NCI-H2029 treated with DMSO at 0.1 percent for 48 hours (cell line): ENCODE measurements at regions not wholly inside any gene's neighbourhood (a gene's known extent, or its start where the extent isn't known, plus 50 kb on each side); places are given as distances from the start of the nearest gene placed in this dataset.

Source experiments
- DNase-seq: peaks from one replicate; lab custom pipeline; 2025; lab: John Stamatoyannopoulos, UW

DNA sequence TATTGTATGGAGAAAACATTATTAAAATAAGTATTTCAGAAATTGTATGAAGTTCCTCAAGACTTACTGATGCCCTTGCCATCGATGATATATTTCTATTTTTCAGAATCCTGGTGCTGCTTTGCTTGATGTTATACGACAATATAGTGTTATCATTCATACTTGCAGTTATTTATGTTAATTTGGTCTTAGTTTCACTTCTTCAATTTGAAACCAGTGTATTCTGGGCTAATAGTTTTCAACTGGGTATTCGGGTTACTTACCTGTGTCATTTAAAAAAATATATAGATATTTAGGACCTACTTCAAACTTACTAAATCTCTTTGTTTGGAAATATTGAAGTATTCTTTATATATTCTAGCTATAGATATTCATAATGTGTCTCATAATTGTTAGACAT is 1414.7 kb downstream of the C4orf33 start:
- DNase-seq: no peak

DNA sequence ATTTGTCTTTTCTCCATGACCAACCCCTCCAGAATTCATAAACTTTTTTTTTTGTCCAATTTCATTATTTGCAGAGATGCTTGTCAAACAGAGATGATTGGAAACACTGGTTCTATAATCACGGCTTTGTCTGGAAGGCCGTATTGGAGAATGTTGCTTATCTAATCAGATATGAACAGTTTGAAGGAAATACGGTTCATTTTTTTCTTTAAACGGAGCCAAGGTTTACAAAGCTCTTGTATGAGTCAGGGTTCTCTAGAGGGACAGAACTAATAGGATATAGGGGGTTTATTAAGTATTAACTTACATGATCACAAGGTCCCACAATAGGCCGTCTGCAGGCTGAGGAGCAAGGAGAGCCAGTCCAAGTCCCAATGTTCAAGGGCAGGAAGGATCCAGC is 1415.8 kb downstream of the C4orf33 start:
- DNase-seq: no peak

DNA sequence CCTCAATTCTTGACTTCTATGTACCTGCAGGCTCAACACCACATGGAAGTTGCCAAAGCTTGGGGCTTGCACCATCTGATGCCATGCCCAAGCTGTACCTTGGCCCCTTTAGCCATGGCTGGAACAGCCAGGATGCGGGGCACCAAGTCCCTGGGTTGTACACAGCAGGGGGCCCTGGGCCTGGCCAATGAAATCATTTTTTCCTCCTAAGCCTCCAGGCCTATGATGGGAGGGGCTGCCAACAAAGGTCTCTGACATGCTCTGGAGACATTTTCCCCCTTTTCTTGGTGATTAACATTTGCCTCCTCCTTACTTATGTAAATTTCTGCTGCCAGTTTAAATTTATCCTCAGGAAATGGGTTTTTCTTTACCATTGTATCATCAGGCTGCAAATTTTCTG is 1428.1 kb downstream of the C4orf33 start:
- DNase-seq: no peak

DNA sequence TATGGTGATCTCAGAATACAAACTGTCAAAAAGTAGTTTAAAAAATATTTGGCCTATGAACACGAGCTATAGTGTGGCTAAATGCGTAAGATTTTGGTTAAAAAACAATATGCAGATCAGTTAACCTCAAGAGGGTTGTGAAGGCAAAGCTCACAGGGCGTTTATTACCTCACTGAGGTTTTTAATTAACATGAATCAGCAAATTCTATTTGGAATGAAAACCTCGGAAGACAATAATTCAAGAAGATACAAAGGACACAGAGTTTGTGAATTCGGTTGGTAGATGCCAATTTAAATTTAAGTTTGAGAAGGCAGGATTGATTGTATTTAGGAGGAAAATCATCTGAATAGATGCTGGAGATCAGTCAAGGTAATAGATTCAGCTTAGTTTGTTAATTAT is 1434.6 kb downstream of the C4orf33 start:
- DNase-seq: no peak

DNA sequence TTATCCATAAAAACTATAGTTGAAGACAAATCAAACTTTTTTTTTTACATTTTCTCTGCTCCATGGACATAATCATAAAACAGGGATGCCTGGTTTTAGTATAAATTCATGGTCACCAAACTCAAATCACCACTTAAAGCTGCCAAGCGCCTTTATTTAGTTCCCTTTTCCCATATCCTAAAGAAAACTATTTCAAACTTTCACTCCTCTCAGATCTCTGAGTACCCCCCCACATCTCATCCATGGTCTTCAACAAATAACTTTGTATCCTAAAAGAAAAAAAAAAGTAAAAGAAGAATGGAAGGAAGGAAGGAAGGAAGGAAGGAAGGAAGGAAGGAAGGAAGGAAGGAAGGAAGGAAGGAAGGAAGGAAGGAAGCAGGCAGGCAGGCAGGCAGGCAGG is 1438.7 kb downstream of the C4orf33 start:
- no peak for DNase-seq

DNA sequence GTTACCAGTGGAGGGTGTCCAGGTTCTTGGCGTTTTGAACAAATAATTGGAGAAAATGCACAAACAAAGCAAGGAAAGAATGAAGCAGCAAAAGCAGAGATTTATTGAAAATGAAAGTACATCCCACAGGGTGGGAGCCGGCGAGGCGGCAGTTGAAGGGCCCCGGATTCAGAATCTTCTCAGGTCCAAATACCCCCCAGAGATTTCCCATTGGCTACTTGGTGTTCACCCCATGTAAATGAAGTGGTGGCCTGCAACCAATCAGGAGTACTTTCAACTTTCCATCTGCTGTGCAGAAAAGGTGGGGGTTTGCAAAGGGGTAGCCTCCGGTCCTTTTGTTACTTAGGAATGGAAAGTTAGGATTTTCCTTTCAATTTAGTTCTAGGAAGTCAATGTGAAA is 1447.0 kb downstream of the C4orf33 start:
- DNase-seq: no peak

DNA sequence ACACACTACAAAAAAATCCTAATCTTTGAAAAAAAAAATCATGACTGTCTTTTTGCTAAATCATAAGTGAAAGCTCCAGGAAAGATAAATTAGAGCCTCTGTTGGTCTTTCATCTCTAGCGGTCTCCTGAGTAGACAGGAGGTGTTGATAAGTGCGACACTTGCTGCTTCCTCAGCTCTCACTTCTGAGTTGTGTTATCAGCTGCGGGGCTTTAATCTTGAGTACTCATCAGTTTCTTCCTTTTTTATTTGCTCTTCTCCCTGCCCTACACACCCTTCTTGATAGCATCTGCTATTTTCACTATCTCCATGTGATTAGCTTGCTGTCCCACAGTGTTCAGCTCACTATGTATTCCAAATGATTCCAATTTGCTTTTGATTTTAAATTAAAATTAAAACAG is 1449.2 kb downstream of the C4orf33 start:
- DNase-seq: no peak

DNA sequence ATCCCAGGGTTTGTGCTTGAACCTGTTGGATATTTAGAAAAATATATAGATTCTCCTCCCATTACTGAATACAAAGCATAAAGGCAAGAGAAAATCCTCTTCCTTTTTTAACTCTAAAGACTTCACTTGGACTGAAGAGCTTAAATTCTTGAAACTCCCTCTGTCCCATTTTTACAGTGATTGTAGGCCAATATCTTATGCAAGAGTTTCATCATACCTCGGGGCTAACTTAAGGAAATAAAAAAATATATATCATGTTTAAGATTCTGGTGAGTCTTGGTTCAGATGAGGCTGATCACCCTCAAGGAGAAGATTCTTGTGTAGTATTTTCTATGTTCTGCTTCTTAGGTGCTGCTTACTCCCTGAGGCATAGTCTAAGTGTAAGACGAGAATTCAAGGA is 1449.6 kb downstream of the C4orf33 start:
- no peak for DNase-seq

DNA sequence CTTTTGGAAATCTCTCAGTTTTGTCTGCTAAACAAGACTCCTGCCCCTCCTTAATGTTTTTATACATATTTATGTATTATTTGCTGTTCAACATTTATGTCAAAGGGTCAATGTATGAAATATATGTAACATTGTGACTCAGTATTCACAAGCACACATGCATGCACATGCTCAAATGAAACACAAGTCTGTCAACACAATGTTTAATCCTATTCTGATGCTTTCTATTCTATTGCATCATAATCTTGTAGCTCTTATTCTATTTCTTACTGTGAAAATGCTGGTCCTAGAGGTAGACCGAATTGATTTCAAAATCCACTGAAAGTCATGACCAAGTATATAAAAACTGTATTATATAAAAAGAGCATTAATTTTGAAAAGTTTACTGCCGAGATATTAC is 1463.3 kb downstream of the C4orf33 start:
- DNase-seq: no peak

DNA sequence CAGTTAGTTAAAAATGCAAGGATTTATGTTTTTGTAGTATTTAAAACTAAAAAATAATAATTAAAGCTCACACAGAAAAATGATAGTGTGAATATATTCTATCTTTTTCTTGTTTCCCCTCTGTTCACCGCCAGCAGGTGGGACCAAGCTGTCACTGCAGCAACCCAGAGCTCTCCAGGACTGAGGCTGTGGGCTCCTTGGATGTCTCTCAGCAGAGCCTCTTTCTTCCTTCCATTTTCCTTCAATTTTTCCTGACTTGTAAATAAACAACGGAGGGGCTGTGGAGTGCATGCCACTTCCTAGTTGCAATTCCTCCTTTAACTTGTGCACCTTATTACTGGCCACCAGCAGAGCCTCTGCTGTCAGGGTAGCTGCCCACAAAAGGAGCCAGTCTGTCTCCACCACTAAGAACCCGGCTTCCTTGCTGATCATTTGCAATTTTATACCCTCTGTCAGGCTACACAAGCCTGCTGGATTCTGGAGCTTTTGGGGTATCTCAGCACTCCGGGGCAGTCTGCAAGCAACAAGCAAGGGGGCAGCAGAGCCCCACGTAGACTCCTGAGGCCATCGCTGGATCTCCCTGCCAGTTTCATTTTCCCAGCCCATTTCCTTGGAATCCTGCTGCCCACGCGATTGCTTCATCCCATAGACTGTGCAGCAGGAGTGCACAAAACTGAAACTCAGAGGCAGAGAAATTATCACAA is 1467.4 kb downstream of the C4orf33 start:
- DNase-seq: peak; percentile 16

DNA sequence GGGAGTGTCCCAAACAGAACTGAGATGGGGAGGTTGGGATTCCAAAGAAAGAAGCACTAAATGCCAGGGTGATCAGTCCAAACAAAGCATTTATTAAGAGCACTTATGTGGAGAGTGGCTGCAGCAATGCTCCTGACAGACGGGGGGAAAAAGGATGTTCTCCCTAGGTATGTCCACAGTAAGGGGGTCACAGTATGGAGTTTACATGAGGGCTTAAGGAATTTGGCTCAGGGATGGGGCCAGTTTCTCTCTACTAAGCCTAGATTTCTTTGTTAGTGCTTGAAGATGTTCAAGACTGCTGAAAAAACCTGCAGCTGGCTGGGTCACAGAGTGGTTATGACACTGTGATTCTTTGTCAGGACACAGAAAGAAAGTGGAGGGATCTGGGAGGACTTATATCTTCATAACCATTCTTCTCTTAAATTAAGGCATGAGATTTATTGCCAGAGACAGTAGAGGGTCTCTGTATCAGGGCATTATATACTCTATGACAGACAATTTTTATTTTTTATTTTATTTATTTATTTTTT is 1468.0 kb downstream of the C4orf33 start:
- no peak for DNase-seq

DNA sequence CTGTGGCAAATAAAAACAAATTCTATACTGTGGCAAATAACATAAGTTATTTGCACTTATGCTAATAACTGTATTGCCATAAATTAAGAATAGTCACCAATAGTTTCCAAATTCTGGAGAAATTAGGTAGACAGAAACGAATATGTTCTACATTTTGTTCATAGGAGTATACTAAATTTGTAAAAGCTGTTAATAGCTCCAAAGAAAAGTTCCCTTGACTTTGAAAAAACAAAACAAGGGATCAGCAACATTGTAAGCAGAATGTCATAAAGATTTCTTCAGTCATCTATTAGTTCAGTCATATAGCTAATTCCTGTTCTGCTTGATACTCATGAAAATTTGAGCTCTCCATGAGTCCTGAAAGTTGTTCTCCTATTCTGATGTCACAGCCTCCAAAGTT is 1472.8 kb downstream of the C4orf33 start:
- no peak for DNase-seq

DNA sequence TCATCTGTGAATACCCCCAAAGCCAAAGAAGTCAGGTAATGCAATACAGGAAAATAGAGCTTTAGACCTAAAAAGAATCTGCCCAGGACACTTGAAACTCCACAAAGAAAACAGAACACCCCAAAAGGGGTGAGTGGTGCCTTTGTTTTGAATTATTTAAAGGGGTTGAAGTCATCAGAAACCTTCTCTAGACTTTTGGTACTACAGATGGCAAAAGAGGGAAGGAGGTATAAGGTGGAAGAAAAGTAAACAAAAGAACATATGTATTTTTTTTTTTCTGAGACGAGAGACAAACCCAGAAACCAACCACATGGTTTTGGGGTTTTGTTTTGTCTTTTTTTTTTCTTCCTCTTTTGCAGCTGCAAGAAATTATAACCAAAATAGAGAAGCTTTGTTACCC is 1477.8 kb downstream of the C4orf33 start:
- DNase-seq: no peak

DNA sequence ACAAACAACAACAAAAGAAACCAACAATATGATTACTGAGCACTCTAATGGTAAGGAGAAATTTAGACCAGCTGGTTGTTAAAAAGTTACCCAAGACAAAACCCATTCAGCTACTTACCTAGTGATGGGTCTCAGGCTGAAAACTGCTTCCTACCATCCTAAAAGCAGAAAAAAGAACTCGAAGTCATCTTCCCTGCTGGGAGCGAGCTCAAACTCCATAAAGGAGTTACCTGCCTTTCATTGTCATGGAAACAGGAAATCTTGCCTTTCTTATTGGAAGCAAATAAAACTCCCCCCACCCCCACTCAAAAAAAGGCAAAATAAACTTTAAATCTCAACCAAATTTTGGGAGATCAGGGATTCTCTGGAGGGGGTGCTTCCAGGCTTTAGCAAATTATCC is 1478.3 kb downstream of the C4orf33 start:
- DNase-seq: no peak

DNA sequence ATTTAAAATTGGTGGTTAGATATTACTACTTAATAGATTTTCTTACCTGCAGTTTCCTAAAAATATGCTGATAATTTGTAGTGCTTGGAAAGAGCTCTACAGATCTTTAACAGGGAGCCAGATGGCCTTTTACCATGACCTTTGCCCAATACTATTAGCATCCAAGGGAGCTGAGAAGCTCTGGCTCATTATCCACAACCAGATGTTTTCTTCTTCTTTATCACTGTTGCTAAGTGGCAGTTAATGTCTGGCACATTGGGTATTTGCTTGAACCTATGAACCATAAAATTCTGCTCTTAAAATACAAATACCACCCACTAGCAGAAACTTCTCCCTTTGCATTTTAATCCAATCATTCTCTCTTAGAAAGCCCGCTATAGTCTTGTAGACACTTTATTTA is 1480.3 kb downstream of the C4orf33 start:
- no peak for DNase-seq

DNA sequence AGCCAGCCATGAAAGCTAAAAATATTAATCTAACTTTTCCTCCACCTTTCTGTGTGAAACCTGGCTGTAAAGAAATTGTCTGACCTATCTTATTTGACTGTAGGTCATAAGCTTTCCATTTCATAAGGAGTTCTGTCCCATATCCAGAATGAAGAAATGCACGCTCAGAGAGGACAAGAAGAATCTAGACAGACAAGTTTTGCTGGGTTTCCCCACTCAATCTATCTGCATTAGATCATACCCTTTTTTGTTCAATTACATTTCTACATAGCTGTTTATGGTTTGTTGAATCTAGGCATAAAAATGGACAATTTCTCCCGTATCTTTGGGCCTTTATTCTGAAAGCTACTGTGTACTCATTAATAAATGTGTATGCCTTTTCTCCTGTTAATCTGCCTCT is 1495.1 kb downstream of the C4orf33 start:
- DNase-seq: no peak

DNA sequence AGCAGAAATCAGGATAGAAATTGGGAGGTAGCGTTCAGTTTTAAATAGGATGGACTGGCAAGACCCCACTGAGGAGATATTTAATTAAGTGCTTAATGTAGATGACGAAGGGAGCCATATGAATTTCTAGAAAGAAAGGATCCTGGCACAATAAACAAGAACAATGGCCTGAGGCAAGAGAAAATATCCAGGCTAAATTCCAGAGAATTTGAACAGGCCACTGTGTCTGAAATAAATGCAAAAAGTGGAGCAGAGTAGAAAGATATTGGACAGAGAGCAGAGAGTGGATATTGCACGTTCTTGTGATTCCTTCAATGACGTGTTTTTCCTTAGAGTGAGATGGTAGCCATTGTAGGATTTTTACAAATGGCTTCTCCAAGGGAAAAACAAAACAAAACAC is 1504.8 kb downstream of the C4orf33 start:
- no peak for DNase-seq

DNA sequence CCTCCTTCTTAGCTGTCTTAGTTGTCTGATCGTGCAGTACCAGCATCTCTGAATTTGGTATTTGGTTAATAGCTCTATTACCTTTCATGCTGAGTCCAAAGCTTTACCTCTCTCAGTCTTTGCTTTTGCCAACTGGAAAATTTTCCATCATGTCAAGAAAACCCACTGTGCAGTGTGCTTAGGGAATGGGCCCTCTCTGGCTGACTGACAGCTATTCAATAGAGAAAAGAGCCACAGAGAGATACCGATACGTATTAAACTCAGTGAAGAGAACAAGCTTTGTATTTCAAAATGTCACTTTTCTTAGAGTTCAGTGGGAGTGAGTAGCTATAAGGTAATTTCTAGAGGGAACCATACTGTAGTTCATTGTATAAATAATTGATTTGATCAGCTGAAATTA is 1507.1 kb downstream of the C4orf33 start:
- DNase-seq: no peak

DNA sequence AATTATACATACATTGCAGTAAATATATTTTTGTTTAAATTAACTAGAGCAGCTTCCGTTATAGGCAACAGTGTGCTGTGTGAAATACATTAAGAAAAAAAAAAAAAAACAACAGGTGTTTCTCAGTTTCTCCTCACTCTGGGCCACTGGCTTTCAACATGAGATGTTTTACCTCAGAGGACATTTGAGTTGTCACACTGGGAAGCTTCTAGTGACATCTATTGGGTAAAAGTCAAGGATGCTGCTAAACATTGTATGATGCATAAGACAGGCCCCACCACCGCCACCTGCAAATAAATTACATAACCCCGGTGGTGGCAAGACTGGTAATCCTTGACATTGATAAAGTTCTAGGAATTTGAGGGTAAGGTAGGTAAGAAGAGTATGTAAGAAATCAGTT is 1512.2 kb downstream of the C4orf33 start:
- DNase-seq: no peak

DNA sequence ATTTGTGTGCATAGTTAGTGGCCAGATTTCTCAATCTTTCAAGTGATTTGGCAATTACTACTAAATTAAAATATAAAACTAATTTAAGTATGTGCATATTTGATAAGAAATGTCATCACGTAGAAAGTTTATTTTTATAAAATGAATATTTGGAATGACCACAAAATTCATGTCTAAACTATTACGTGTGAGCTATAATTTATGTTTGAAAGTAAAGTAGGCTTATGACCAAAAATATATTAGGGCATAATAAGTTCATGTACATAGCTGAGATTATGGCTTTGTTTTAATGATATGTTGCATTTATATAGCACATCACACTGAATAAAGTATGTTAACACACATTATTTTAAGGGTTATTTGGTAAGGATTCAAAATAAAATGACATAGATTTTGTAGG is 1532.6 kb downstream of the C4orf33 start:
- DNase-seq: no peak

DNA sequence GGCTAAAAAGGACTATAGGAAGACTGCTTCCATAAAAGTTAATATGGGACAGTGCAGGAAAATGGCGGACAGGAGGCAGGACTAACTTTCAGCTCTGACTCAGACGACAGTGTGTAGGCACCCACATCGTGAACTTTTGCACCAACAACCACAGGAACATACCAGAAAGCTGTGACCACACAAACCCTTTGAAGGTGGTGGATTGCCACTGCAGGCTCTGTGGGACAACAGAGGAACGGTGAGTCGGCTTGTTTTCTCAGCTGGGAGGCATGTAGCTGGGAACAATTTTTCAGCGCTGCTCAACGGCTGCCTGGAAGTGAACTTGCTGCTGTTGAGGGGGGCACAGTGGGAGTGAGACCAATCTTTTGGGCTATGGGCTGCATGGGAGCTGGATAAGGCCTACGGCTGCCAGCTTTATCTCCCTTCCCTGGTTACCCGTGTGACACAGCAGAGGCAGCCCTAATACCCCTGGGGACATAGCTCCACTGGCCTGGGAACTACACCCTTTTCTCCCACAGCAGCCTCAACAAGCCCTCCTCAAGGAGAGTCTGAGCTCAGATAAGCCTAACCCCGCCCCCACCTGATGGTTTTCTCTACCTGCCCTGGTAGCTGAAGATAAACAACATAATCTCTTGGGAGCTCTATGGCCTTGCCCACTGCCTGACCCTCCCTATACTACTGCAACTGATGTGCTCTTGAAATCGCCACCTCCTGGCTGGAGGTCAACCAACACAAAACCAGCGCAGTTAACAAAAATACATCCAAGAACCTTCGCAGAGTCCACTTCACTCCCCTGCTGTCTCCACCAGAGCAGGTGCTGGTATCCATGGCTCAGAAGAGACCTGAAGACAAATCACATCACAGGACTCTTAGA is 1537.0 kb downstream of the C4orf33 start:
- no peak for DNase-seq

DNA sequence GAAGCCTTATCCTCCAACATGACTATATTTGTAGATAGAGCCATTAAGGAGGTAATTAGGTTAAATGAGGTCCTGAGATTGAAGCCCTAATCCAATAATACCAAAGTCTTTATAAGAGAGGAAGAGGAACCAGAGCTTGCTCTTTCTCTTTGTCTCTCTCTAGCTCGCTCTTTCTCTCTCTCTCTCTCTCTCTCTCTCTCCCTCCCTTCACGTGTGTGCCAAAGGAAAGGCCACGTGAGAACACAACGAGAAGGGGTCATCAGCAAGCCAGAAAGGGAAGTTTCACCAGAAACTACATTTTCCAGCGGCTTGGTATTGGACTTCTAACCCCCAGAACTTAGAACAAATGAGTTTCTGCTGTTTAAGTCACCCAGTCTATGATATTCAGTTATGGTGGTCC is 1540.5 kb downstream of the C4orf33 start:
- no peak for DNase-seq

DNA sequence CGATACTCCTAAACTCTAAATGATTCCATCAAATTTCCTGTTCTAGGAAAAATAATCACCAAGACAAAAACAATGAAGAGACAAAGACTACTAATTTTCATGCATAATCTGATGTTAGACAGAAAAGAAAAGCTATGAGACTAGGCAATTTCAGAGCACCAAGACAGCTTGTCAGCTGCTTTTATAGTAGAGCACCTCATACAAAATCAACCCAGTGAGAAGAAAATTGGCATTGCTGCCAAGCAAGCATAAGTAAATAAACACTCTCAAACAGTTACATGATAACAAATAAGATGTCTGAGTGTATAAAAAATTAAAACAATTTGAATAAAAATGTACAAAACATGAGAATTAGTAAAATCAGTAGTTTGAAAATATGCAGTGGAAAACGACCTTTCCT is 1544.6 kb downstream of the C4orf33 start:
- DNase-seq: no peak
